EH (cell line): ENCODE measurements at regions not wholly inside any gene's neighbourhood (a gene's known extent, or its start where the extent isn't known, plus 50 kb on each side); places are given as distances from the start of the nearest gene placed in this dataset.
"Not testable (repeated sequence)": the region's sequence is repeated elsewhere in the genome, so short reads cannot be mapped to it uniquely, and the experiment has no call there.

Source experiments
- DNase-seq: peaks from one replicate; pipeline ENCODE4 v3.0.0-alpha.2; 2015; ENCODE audit warnings: low read depth

DNA sequence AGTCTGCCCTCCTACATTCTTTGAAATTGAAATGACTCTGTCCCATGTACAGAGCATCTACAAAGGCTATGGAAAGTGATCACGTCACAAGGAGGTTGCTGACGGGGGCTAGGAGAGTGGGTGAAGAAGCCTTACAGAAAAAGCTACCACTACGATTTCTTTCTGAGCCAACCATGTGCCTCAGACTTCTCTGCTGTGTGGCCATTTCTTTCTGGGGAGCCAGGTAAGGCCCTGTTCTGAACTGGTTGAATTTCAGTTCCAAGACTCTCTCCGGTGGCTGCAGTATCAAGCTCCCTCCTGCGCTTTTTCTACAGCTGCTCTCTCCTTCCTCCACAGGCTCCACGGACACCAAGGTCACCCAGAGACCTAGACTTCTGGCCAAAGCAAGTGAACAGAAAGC lies 112.5 kb upstream of the PRSS1 start:
- DNase-seq = no peak

DNA sequence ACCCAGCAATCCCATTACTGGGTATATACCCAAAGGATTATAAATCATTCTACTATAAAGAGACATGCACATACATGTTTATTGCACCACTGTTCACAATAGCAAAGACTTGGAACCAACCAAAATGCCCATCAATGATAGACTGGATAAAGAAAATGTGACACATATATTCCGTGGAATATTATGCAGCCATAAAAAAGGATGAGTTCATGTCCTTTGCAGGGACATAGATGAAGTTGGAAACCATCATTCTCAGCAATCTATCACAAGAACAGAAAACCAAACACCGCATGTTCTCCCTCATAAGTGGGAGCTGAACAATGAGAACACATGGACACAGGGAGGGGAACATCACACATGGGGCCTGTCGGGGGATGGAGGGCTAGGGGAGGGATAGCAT lies 113.2 kb upstream of the PRSS1 start:
- not testable (repeated sequence) for DNase-seq

DNA sequence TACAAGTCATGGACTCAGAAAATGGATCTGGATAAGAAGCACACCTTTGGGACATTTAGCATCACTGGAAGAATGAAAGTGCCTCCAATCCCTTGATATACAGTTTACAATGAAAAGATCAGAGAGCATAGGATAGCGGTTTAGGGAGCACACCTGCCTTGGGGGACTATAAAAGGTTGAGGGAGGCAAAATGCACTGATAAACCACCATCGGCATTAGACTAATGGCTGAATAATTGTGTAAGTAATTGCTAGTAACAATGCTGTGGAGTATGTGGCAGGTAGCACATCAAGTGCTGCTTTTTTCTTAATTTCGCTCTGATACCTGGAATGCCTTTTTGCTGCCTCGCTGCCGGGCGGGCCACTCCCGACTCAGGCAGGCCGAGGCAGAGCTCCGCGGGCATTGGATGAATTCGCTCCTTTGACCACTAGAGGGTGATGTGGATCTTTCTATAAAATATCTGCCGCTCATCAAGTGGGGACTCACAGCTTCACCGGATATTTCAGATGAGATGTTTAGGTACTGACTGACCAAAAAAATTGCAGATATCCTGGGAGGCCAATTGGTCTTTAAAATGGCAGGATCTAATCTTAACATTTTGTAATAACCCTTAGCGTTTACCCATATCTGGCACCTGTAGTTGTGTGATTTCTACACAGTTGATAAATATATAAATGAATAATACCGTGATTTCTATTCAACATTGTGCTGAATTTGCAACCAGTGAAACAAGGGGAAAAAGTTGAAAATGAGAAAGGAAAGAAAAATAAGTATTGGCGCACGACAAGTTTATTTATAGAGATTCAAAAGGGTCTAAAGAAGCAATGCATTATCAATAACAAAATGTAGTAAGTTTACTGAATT lies 116.8 kb upstream of the PRSS1 start:
- DNase-seq = peak; percentile 67

DNA sequence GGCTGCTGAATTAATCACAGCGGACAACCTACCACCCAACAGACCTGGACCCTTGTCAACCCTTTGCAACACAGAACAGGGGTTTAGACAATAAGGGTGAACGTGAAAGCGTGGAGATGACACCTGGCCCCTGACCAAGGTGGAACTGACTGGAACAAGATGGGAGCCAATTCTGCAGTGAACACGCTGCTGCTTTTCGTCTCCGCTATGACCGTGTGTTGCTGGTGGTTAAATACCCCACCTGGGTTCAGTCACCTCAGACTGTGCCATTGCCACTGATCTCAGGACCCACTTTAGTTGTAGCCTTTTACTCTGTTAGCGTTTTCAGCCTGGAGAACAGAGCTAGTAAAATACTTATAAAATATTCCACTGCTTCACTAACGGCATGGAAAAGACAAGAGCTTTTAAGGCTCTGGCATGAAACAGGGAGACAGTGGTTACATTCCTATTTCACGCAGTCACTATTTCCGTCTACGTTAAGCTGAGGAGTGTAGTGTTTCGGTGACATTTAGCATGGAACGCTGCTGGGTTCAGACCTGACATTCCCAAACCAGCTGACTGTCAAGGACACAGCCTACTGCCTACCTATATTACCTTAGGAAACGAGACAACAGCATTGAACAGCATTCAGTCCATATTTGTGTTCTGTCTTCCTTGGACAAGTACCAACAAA lies 119.5 kb upstream of the PRSS1 start:
- DNase-seq = peak; percentile 81

DNA sequence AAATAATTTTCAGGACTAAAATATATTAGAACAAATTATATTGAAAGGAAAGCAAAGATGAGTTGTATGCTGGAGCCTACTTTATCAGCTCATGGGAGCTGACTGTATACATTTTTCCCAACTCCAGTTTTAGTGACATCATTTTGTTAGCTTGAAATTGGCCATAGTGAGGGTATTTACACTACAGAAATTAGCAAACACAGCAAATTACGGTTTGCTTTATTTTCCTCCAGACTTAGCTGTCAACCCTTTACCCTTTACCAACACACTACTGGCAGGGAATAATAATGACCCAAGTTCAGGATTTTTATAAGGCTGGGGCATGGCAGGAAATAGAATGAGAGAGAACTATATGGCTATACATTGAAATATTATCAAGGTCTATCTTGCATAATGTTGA lies 120.3 kb upstream of the PRSS1 start:
- no peak for DNase-seq

DNA sequence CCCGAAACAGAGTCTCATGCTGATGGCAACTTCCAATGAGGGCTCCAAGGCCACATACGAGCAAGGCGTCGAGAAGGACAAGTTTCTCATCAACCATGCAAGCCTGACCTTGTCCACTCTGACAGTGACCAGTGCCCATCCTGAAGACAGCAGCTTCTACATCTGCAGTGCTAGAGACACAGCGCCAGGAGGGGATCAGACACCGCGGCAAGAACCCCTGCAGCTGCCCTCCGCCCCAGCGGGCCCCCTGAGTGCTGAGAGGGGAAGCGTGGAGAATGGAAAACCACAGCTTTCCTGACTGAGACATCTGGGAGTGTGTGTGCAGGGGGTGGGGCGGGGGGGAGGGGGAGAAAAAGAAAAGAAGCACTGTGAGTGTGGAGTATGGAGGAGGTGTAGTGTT lies 122.0 kb upstream of the PRSS1 start:
- DNase-seq = not testable (repeated sequence)

GRCh38 chr7:142626420-142627035 lies 122.7 kb upstream of the PRSS1 start:
- peak; percentile 42 for DNase-seq

DNA sequence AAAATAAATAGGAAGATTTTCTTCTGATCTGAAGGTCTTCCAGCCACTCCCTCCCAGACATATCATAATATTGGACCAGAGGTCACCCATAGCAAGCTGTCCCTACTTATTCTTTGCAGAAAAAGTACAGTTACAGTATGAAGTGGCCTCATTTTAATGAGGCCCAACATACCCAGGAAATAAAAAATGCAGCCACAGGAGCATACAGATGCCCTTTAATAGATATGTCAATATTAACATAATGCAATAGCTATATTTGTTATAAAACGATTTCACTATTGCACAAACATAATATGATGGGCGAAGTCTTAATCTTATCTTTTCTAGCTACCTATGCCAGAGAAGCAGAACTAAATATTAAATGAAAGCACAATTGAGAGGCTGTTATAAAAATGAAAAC lies 124.1 kb upstream of the PRSS1 start:
- not testable (repeated sequence) for DNase-seq

GRCh38 chr7:142620402-142620801 lies 128.9 kb upstream of the PRSS1 start:
- no peak for DNase-seq

DNA sequence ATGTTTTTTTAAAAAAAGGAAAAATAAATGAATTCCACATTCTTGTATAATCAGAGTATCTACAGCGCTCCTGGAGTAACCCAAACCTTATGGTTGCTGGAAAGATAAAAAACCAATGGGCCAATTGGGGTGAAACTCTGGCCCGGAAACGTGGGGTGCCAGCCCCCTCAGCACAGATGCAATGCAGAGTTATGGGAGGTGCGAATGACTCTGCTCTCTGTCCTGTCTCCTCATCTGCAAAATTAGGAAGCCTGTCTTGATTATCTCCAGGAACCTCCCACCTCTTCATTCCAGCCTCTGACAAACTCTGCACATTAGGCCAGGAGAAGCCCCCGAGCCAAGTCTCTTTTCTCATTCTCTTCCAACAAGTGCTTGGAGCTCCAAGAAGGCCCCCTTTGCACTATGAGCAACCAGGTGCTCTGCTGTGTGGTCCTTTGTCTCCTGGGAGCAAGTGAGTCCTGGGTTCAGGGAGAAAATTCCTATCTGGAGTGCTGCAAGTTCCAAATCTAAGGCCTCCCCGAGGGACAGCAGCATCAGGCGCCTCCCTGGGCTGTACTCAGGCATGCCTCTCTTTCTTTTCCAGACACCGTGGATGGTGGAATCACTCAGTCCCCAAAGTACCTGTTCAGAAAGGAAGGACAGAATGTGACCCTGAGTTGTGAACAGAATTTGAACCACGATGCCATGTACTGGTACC lies 130.5 kb upstream of the PRSS1 start:
- no peak for DNase-seq

GRCh38 chr7:142616842-142617241 lies 132.4 kb upstream of the PRSS1 start:
- no peak for DNase-seq

DNA sequence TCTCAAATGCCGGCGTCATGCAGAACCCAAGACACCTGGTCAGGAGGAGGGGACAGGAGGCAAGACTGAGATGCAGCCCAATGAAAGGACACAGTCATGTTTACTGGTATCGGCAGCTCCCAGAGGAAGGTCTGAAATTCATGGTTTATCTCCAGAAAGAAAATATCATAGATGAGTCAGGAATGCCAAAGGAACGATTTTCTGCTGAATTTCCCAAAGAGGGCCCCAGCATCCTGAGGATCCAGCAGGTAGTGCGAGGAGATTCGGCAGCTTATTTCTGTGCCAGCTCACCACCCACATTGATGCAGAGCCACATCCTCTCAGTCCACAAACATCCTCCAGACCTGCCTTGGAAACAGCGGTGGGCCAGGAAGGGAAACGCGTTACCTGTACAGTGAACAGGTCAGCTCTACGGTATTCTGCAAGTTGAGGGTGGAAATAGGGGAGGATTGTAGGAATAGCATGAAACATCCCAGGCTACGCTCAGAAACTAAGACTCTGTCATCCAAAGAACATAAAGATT lies 133.1 kb upstream of the PRSS1 start:
- DNase-seq = no peak

DNA sequence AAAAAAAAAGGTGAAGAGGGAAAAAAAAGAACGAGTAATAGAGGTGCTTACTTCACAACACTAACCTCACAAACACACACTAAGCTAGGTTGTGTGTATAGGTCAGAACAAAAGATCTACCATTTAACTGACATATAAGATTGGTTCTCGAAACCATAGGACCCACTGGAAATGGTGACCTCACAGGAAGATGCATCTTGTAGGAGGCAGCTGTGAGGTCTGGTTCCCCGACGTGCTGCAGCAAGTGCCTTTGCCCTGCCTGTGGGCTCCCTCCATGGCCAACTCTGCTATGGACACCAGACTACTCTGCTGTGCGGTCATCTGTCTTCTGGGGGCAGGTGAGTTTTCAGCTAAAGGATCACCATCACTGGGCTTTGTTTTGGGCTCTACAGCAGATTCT lies 133.8 kb upstream of the PRSS1 start:
- no peak for DNase-seq

- DNase-seq = peak; percentile 38
These were observed 135.2 kb upstream of the PRSS1 start for GRCh38 chr7:142614116-142614515.

DNA sequence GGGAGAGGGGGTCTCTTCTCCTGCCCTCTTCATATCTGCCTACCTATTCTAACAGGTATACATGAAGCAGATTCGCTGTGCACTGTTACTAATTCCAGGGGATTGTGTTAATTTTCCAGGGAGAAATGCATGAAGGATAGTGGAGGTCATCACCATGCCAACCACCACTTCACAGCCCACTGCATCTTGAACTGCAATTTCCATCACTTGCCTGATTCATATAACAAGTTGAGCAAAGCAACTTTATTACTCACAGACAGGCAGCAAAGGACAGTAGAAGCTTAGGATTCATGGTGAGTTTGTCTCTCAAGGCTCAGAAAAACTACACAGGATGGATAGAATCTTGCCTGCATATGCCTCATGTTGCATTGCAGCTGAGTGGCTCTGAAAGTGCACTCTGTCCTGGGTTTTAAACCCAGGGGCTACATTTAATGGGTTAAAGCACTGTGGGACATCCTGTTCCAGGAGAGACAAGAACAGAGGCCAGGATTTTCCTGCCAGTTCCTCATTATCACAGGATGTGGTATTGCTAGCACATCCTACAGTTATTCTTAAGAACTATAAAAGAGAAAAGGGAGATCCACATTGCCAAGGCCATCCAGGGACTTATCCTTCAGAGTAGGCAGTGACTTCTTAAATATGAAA lies 136.9 kb upstream of the PRSS1 start:
- peak; percentile 73 for DNase-seq

DNA sequence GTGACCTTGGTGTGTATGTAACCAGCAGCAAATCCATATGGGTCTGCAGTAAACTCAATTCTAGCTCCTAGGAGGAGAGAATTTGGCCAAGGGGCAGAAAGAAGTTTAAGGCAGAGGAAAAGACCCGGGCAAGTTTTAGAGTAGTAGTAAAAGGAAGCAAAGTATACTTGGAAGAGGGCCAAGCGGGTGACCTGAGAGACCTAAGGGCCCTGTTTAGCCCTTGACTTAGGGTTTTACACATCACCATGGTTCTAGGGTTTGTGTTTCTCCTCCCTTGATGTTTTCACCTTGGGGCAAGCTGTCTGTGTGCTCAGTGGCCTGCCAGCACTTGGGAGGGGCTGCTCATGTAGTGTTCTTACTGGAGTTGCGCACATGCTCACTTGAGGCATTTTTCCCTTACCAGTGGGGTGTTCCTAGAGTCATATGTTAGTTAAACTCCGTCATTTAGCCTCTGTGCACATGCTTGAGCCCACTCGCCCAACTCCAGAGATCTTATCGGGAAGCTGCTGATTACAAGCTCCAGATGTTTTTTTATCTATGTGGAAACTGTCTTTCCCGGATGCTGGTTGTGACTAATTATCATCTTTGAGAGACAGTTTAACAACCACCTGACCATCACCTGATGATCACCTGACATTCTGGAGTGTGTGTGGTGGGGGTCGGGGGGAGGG lies 137.6 kb upstream of the PRSS1 start:
- DNase-seq = peak; percentile 75

- no peak for DNase-seq
These were observed 140.4 kb upstream of the PRSS1 start for GRCh38 chr7:142608630-142609428.

- DNase-seq = no peak
These were observed 141.9 kb upstream of the PRSS1 start for GRCh38 chr7:142607351-142607750.

GRCh38 chr7:142606081-142606480 lies 143.2 kb upstream of the PRSS1 start:
- DNase-seq = no peak

DNA sequence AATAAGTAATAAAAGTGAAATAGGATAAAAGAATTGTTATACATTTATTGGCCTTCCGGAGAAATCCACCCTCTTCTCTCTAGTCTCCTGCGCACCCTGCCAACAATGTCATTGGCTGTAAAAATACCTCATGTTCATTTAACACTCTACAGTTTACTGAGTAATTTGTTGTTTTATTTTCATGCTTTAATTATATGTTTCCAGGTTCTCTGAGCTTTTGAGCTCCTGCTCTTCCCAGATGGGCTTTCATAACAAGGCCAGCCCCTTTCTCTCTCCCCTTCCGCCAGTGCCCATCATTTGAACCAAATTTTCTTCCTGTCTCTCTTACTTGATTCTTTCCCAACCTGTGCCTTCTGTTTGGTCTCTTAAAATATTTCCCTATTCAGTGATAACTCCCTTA lies 144.6 kb upstream of the PRSS1 start:
- no peak for DNase-seq
